Vagina (tissue), 2 donors: ENCODE measurements at regions not wholly inside any gene's neighbourhood (a gene's known extent, or its start where the extent isn't known, plus 50 kb on each side); places are given as distances from the start of the nearest gene placed in this dataset.

Experiments used
- CTCF ChIP-seq, 3 experiments: fragments of 450-650 bp in 2 of 3; fragments of 200-600 bp in 1 of 3; sonication (generic) in 1 of 3; IDR thresholded peaks; one replicate each; pipeline ENCODE4 v1.5.1; 2017 to 2019; ENCODE audit warnings: antibody characterized with exemption in 3 of 3, mild to moderate bottlenecking in 2 of 3, moderate library complexity in 2 of 3
- POLR2A ChIP-seq, 2 donors: fragments of 450-650 bp; IDR thresholded peaks; one replicate each; pipeline ENCODE4 v1.6.1; 2017; ENCODE audit warnings: antibody characterized with exemption in 2 of 2, mild to moderate bottlenecking in 2 of 2, moderate library complexity in 2 of 2
- POLR2AphosphoS5 ChIP-seq, 2 donors: sonication (generic); formaldehyde crosslinking; IDR thresholded peaks; one replicate each; pipeline ENCODE4 v1.9.0; 2017; ENCODE audit warnings: antibody characterized with exemption in 2 of 2, mild to moderate bottlenecking in 2 of 2, low read depth in 1 of 2; ENCODE audit not compliant: insufficient read depth in 1 of 2

GRCh38 chr17:34055606-34056005 is 199.5 kb upstream of the CCL2 start:
- TF ChIP-seq CTCF (IDR thresholded peaks at IDR 0.05) (no peak), POLR2AphosphoS5 (IDR thresholded peaks at IDR 0.05; ENCODE audit: insufficient read depth in 1 of 2, low read depth in 1 of 2) (no peak), POLR2A (IDR thresholded peaks at IDR 0.05) (no peak)
